ENCODE measurements at regions not wholly inside any gene's neighbourhood (a gene's known extent, or its start where the extent isn't known, plus 50 kb on each side); places are given as distances from the start of the nearest gene placed in this dataset.

DNA sequence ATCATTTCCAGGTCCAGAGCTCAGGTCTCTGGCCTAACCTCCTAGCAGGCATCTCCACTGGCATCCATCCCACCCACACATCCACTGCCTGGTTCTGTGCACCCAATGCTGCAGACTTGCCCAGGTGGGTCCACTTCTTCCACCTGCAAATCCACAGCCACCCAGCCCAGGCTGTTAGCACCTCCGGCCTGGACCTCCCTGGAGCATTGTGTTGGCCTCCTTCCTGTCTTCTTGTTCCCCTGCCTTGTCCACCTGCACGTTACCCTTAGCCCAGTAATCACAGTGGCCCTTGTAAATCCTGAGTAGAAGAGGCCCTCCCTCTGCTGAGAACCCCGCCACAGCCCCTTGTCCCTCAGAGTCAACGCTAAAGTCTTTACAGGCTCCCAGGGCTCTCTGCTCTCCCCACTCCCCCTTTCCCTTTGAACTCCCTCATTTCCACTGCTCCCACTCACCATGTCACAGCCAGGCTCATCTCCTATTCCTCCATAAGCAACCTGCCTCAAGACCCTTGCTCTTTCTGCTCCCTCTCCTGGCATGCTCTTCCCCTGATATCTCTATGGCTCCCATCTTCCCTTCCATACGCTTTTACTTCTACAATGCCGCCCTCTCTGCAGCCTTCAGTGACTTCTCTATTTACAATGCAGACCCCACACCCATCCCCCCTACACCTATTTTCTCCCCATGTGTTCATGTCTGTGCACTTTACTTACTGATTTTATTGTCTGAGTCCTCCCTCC is 288.8 kb downstream of the FOXL1 start:
- TF ChIP-seq CTCF (IDR thresholded peaks at IDR 0.05; ENCODE audit: borderline replicate concordance, extremely low read depth, low read length, poor library complexity, severe bottlenecking) (no peak), EZH2 (IDR thresholded peaks at IDR 0.05; ENCODE audit: borderline replicate concordance, low read depth, low read length, severe bottlenecking) (no peak)
